ENCODE measurements at regions not wholly inside any gene's neighbourhood (a gene's known extent, or its start where the extent isn't known, plus 50 kb on each side); places are given as distances from the start of the nearest gene placed in this dataset.

- TF ChIP-seq HINFP (CRISPR knock-in tag; IDR thresholded peaks at IDR 0.05; ENCODE audit: low read depth) (peak; percentile 79; the same call in 1 of the 2 replicates), ZBTB3 (CRISPR knock-in tag; IDR thresholded peaks at IDR 0.05; ENCODE audit: borderline replicate concordance, low read depth) (no peak), ARID5B (CRISPR knock-in tag; IDR thresholded peaks at IDR 0.05) (peak; percentile 99), HOXA5 (CRISPR knock-in tag; IDR thresholded peaks at IDR 0.05) (peak; percentile 90), HNF1A (IDR thresholded peaks at IDR 0.05; ENCODE audit: low read depth) (peak; percentile 41; the same call in 1 of the 2 replicates), HNF1A (CRISPR knock-in tag; IDR thresholded peaks at IDR 0.05; ENCODE audit: borderline replicate concordance) (peak; percentile 83; the same call in 1 of the 2 replicates), RCOR2 (CRISPR knock-in tag; IDR thresholded peaks at IDR 0.05) (peak; percentile 69; the same call in 1 of the 2 replicates), CREBL2 (CRISPR knock-in tag; IDR thresholded peaks at IDR 0.05; ENCODE audit: borderline replicate concordance) (no peak), CREB1 (IDR thresholded peaks at IDR 0.05) (no peak), CREB1 (CRISPR knock-in tag; IDR thresholded peaks at IDR 0.05) (no peak), ZBTB39 (CRISPR knock-in tag; IDR thresholded peaks at IDR 0.05) (no peak), FOSL1 (CRISPR knock-in tag; IDR thresholded peaks at IDR 0.05; ENCODE audit: borderline replicate concordance) (no peak), CEBPB (IDR thresholded peaks at IDR 0.05; ENCODE audit: borderline replicate concordance, low read depth, low read length) (peak; percentile 99), ZBTB46 (CRISPR knock-in tag; IDR thresholded peaks at IDR 0.05; ENCODE audit: borderline replicate concordance) (no peak), GFI1 (CRISPR knock-in tag; IDR thresholded peaks at IDR 0.05; ENCODE audit: borderline replicate concordance) (peak; percentile 56; the same call in 1 of the 2 replicates)
Measured at GRCh38 chr2:71882949-71883472, 264.7 kb downstream of the CYP26B1 start (continued).

Measured in HepG2 (cell line).